Endothelial cell of umbilical vein (primary cell): ENCODE measurements at regions not wholly inside any gene's neighbourhood (a gene's known extent, or its start where the extent isn't known, plus 50 kb on each side); places are given as distances from the start of the nearest gene placed in this dataset.

Experiments used
- BruUV-seq: library from RNA; stranded (reverse); fragments of 400-500 nt; replicated peaks from 2 replicates; lab custom pipeline; 2021; lab: Mats Ljungman, UMichigan
- CTCF ChIA-PET: fragments of 300-600, 350-600 bp; sonication (Branson Sonifier 250); formaldehyde crosslinking; loops from one replicate; lab custom pipeline; 2021; ENCODE audit warnings: antibody characterized with exemption, inconsistent platforms; lab: Charles Lee
- POLR2A ChIA-PET: fragments of 300-600, 350-600 bp; sonication (Branson Sonifier 250); formaldehyde crosslinking; loops from one replicate; lab custom pipeline; 2021; ENCODE audit warnings: antibody characterized with exemption, inconsistent platforms; lab: Charles Lee
- DNase-seq: peaks from one replicate; pipeline ENCODE4 v3.0.0-alpha.2; 2011; ENCODE audit warnings: low read depth, low spot score
- FAIRE-seq: peaks from 2 replicates; lab custom pipeline; 2011; peaks lifted over from hg19 to GRCh38; lab: Jason Lieb, UNC
- H2AFZ ChIP-seq: 2 replicates; pipeline ENCODE4 v1.6.0; 2012; ENCODE audit warnings: low read depth, low read length, control low read depth, inconsistent platforms
- H3K27ac ChIP-seq: 2 replicates; pipeline ENCODE4 v1.5.1; 2011; ENCODE audit warnings: low read depth, mild to moderate bottlenecking, control low read depth, low read length, moderate library complexity; ENCODE audit not compliant: insufficient read depth
- H3K27me3 ChIP-seq, 2 experiments: 2 replicates each; pipeline versions ENCODE4 v1.6.0 to v1.6.1; 2011; ENCODE audit warnings: low read length in 2 of 2, mixed read lengths in 1 of 2; ENCODE audit not compliant: control insufficient read depth in 2 of 2, insufficient read depth in 2 of 2
- H3K36me3 ChIP-seq, 2 experiments: 2 replicates in 1 of 2; 3 replicates in 1 of 2; pipeline ENCODE4 v1.5.1; 2011; ENCODE audit warnings: low read length in 2 of 2, mild to moderate bottlenecking in 1 of 2, moderate library complexity in 1 of 2; ENCODE audit not compliant: control insufficient read depth in 2 of 2, insufficient read depth in 2 of 2; ENCODE audit errors: extremely low read depth in 1 of 2
- H3K4me1 ChIP-seq: 3 replicates; pipeline ENCODE4 v1.5.1; 2011; ENCODE audit warnings: mild to moderate bottlenecking, low read length; ENCODE audit not compliant: control insufficient read depth, insufficient read depth; ENCODE audit errors: extremely low read depth
- H3K4me2 ChIP-seq: 2 replicates; pipeline ENCODE4 v1.6.1; 2011; ENCODE audit warnings: low read length, control low read depth, mixed read lengths; ENCODE audit not compliant: insufficient read depth
- H3K4me3 ChIP-seq, 3 experiments: fragments of 200-600 bp in 1 of 3; sonication (generic), shearing (Covaris generic) in 1 of 3; replicated peaks in 1 of 3; 2 replicates each; pipeline ENCODE4 v1.5.1; 2011 to 2016; ENCODE audit warnings: control low read depth in 3 of 3, low read length in 3 of 3, mild to moderate bottlenecking in 2 of 3, inconsistent platforms in 1 of 3, low read depth in 1 of 3, moderate library complexity in 1 of 3; ENCODE audit not compliant: insufficient read depth in 1 of 3
- H3K79me2 ChIP-seq: 2 replicates; pipeline ENCODE4 v1.6.0; 2012; ENCODE audit warnings: low read length, inconsistent platforms; ENCODE audit not compliant: control insufficient read depth, insufficient read depth
- H3K9ac ChIP-seq: replicated peaks from 2 replicates; pipeline ENCODE3; 2011; ENCODE audit warnings: low read length, control low read depth; ENCODE audit not compliant: insufficient read depth; ENCODE audit errors: extremely low read depth
- H3K9me1 ChIP-seq: replicated peaks from 3 replicates; pipeline ENCODE4 v1.6.0; 2011; ENCODE audit warnings: mild to moderate bottlenecking, low read length; ENCODE audit not compliant: control insufficient read depth, insufficient read depth; ENCODE audit errors: extremely low read depth
- H3K9me3 ChIP-seq: replicated peaks from 2 replicates; pipeline ENCODE4 v1.5.1; 2012; ENCODE audit warnings: low read length, inconsistent platforms; ENCODE audit not compliant: control insufficient read depth, insufficient read depth
- H4K20me1 ChIP-seq: replicated peaks from 2 replicates; pipeline ENCODE3; 2011; ENCODE audit warnings: mild to moderate bottlenecking, low read length; ENCODE audit not compliant: control insufficient read depth, insufficient read depth; ENCODE audit errors: extremely low read depth
- CTCF ChIP-seq, 2 donors: IDR thresholded peaks; 1 replicate in 1 of 2; 2 replicates in 1 of 2; pipeline ENCODE4 v1.5.1; 2011; ENCODE audit warnings: low read length in 2 of 2, mild to moderate bottlenecking in 2 of 2, moderate library complexity in 2 of 2, control low read depth in 1 of 2, inconsistent platforms in 1 of 2, low read depth in 1 of 2; ENCODE audit not compliant: insufficient read depth in 1 of 2; ENCODE audit errors: extremely low read depth in 1 of 2
- EZH2 ChIP-seq: IDR thresholded peaks from 2 replicates; pipeline ENCODE4 v1.6.1; 2012; ENCODE audit warnings: borderline replicate concordance, low read depth, mild to moderate bottlenecking, moderate library complexity, low read length, inconsistent platforms; ENCODE audit not compliant: severe bottlenecking
- GATA2 ChIP-seq: IDR thresholded peaks from 2 replicates; pipeline ENCODE4 v1.7.0; 2011; ENCODE audit warnings: low read depth, mild to moderate bottlenecking, moderate library complexity, mixed read lengths, low read length; ENCODE audit not compliant: insufficient read length, insufficient read depth
- JUN ChIP-seq: IDR thresholded peaks from 2 replicates; pipeline ENCODE4 v1.6.1; 2011; ENCODE audit warnings: borderline replicate concordance, low read depth; ENCODE audit not compliant: insufficient read length, insufficient read depth
- MAX ChIP-seq: IDR thresholded peaks from 2 replicates; pipeline ENCODE4 v1.6.1; 2011; ENCODE audit not compliant: insufficient read depth, insufficient read length
- MYC ChIP-seq: IDR thresholded peaks from one replicate; pipeline ENCODE4 v1.6.1; 2011; ENCODE audit warnings: mild to moderate bottlenecking, low read depth, low read length
- POLR2A ChIP-seq: IDR thresholded peaks from 2 replicates; pipeline ENCODE4 v1.6.1; 2012; ENCODE audit warnings: low read depth, mild to moderate bottlenecking, control low read depth, low read length
- POLR2AphosphoS5 ChIP-seq: IDR thresholded peaks from 2 replicates; pipeline ENCODE4 v1.6.1; 2012; ENCODE audit warnings: low read depth, mild to moderate bottlenecking, control low read depth, low read length, moderate library complexity; ENCODE audit not compliant: insufficient read depth
- dilution Hi-C: fragments of 300-500 bp; cut with MboI; formaldehyde crosslinking; loops from one replicate; pipeline ENCODE4 v1.15.0; 2019; ENCODE audit warnings: low sequenced_read_pairs; ENCODE audit not compliant: extremely low pct_ligation_motif_present
- intact Hi-C: fragments of 100-400 bp; cut with micrococcal nuclease; formaldehyde crosslinking; loops from one replicate; pipeline ENCODE4 v1.10.0; 2022

DNA sequence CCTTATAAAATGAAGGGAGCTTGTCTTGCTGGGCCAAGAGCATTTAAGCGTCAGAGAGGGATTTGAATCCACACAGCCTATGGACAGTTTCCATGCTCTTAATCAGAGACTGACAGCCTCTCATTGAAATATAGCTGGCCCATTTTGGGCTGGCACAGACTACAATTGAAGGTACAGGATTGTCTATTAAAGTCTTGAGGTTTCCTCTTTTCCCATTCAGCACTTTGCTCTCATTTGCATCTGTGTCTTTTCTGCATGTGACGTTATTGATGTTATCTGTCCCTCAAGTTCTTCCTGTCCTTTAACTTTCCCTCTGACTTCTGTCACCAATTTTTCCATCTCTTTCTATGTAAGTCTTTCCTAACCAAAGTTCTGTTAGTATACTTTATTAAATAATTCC is 133.3 kb upstream of the SFRP2 start:
- DNase-seq (no peak), FAIRE-seq (no peak)
- H3K79me2 ChIP-seq: no peaks in the 10 kb centered on the region
- H3K4me1 ChIP-seq: no peaks in the 10 kb centered on the region
- no peaks in the 10 kb centered on the region for H3K36me3 ChIP-seq
- dilution Hi-C loops: no loop called here
- no peaks in the 10 kb centered on the region for H4K20me1 ChIP-seq
- TF ChIP-seq CTCF (IDR thresholded peaks at IDR 0.05; ENCODE audit: extremely low read depth in 1 of 2, insufficient read depth in 1 of 2, low read depth in 1 of 2, low read length in 2 of 2): no peak
- TF ChIP-seq JUN: no peak
- TF ChIP-seq MYC: no peak
- TF ChIP-seq MAX: no peak
- TF ChIP-seq EZH2: no peak
- POLR2A ChIA-PET: no interaction called here
- H3K4me2 ChIP-seq: no peak overlapping the region
- CTCF ChIA-PET: no interaction called here
- no peak overlapping the region for H2AFZ ChIP-seq
- no peaks in the 10 kb centered on the region for H3K9me3 ChIP-seq
- intact Hi-C loops: no loop called here
- no peaks in the 10 kb centered on the region for H3K9me1 ChIP-seq
- H3K27ac ChIP-seq: no peak overlapping the region
- BruUV-seq: no TSS peak
- no peaks in the 10 kb centered on the region for H3K27me3 ChIP-seq
- H3K9ac ChIP-seq: no peak overlapping the region
- no peak overlapping the region for H3K4me3 ChIP-seq

DNA sequence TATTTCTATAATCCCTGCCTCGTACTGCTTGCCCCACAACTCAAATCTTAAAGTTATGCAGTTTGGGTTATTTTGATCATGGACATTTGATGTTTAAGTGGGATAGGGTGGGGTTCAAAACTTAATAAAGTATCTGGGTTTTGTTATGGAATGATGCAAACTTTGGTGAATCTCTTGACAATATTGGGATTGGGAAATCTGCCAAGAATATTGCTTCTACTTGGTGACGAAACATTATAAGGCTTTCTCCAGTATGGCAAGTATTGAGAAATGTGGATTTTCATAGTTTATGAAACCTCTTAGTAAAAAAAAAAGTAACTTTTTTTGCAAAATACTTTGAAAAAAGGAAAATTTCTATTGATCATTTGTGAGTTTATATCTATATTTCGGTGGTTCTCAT is 130.8 kb upstream of the SFRP2 start:
- no peak for DNase-seq
- no peaks in the 10 kb centered on the region for H3K27me3 ChIP-seq
- H2AFZ ChIP-seq: no peak overlapping the region
- POLR2A ChIA-PET: no interaction called here
- CTCF ChIA-PET: no interaction called here
- no peaks in the 10 kb centered on the region for H4K20me1 ChIP-seq
- no peak overlapping the region for H3K27ac ChIP-seq
- no peaks in the 10 kb centered on the region for H3K9me3 ChIP-seq
- TF ChIP-seq JUN: no peak
- TF ChIP-seq POLR2A: no peak
- no peak for TF ChIP-seq EZH2
- TF ChIP-seq GATA2: no peak
- no peak for TF ChIP-seq POLR2AphosphoS5
- no peak for TF ChIP-seq MYC
- no peak overlapping the region for H3K4me2 ChIP-seq
- H3K9me1 ChIP-seq: no peaks in the 10 kb centered on the region
- FAIRE-seq: no peak
- dilution Hi-C loops: no loop called here
- no peaks in the 10 kb centered on the region for H3K36me3 ChIP-seq
- H3K4me3 ChIP-seq: no peak overlapping the region
- intact Hi-C loops: no loop called here
- H3K9ac ChIP-seq: no peak overlapping the region
- H3K79me2 ChIP-seq: no peaks in the 10 kb centered on the region
- BruUV-seq: no TSS peak
- H3K4me1 ChIP-seq: no peaks in the 10 kb centered on the region
